WTC11 (cell line): ENCODE measurements at regions not wholly inside any gene's neighbourhood (a gene's known extent, or its start where the extent isn't known, plus 50 kb on each side); places are given as distances from the start of the nearest gene placed in this dataset.

Source experiments
- ATAC-seq: fragments of 200-7000 bp; cut with Tn5 transposase; 2 replicates; pipeline ENCODE4 v1.10.0; 2021; ENCODE audit warnings: mild to moderate bottlenecking, moderate library complexity
- CTCF ChIA-PET: fragments of 300-600 bp; sonication (Branson Sonifier 250); formaldehyde crosslinking; loops from one replicate; lab custom pipeline; 2021; ENCODE audit warnings: antibody characterized with exemption; lab: Charles Lee
- POLR2A ChIA-PET: fragments of 350-600 bp; sonication (Branson Sonifier 250); formaldehyde crosslinking; loops from one replicate; lab custom pipeline; 2021; ENCODE audit warnings: antibody characterized with exemption; lab: Charles Lee
- DNase-seq: peaks from one replicate; pipeline ENCODE4 v3.0.0; 2021; ENCODE audit warnings: low spot score
- H3K27ac Mint-ChIP-seq: 2 replicates; pipeline ENCODE4 v1.8.0; 2021; ENCODE audit warnings: mixed read lengths
- H3K27me3 Mint-ChIP-seq: 2 replicates; pipeline ENCODE4 v1.8.0; 2021; ENCODE audit warnings: low read depth, mild to moderate bottlenecking, moderate library complexity, mixed read lengths
- H3K36me3 Mint-ChIP-seq: 2 replicates; pipeline ENCODE4 v1.8.0; 2021; ENCODE audit warnings: mixed read lengths
- H3K4me1 Mint-ChIP-seq: 2 replicates; pipeline ENCODE4 v1.8.0; 2022; ENCODE audit warnings: mixed read lengths
- H3K4me3 Mint-ChIP-seq: 2 replicates; pipeline ENCODE4 v1.8.0; 2021; ENCODE audit warnings: mild to moderate bottlenecking, moderate library complexity, mixed read lengths
- H3K9me3 Mint-ChIP-seq: 2 replicates; pipeline ENCODE4 v1.8.0; 2021; ENCODE audit warnings: mixed read lengths
- ARID4B ChIP-seq: sonication (generic); formaldehyde crosslinking; IDR thresholded peaks from 2 replicates; pipeline ENCODE4 v1.8.0; 2023; ENCODE audit warnings: missing genetic modification reagents, mild to moderate bottlenecking, borderline replicate concordance
- CREM ChIP-seq: sonication (generic); formaldehyde crosslinking; IDR thresholded peaks from 2 replicates; pipeline ENCODE4 v1.8.1; 2022; ENCODE audit warnings: mild to moderate bottlenecking, missing genetic modification reagents, moderate library complexity
- HMGA2 ChIP-seq: fragments of 250-450 bp; sonication (Bioruptor Pico); IDR thresholded peaks from 2 replicates; pipeline ENCODE4 v1.4.0; 2021; ENCODE audit warnings: mild to moderate bottlenecking, moderate library complexity
- HMGXB4 ChIP-seq: sonication (generic); formaldehyde crosslinking; IDR thresholded peaks from 2 replicates; pipeline ENCODE4 v1.8.1; 2023; ENCODE audit warnings: mild to moderate bottlenecking, moderate library complexity, missing genetic modification reagents
- JUN ChIP-seq: sonication (generic); formaldehyde crosslinking; IDR thresholded peaks from 2 replicates; pipeline ENCODE4 v1.8.0; 2023; ENCODE audit warnings: mild to moderate bottlenecking, missing genetic modification reagents
- MAX ChIP-seq: sonication (generic); formaldehyde crosslinking; IDR thresholded peaks from 2 replicates; pipeline ENCODE4 v1.8.0; 2022; ENCODE audit warnings: mild to moderate bottlenecking, missing genetic modification reagents
- PRDM15 ChIP-seq: sonication (generic); formaldehyde crosslinking; IDR thresholded peaks from 2 replicates; pipeline ENCODE4 v1.8.0; 2022; ENCODE audit warnings: missing genetic modification reagents
- SP1 ChIP-seq: sonication (generic); formaldehyde crosslinking; conservative IDR thresholded peaks from 2 replicates; pipeline ENCODE4 v1.8.1; 2022; ENCODE audit warnings: missing genetic modification reagents
- TCF7 ChIP-seq: sonication (generic); formaldehyde crosslinking; IDR thresholded peaks from 2 replicates; pipeline ENCODE4 v1.8.0; 2022; ENCODE audit warnings: mild to moderate bottlenecking, low read depth, missing genetic modification reagents, moderate library complexity
- ZNF121 ChIP-seq: sonication (generic); formaldehyde crosslinking; IDR thresholded peaks from 2 replicates; pipeline ENCODE4 v1.8.0; 2023; ENCODE audit warnings: missing genetic modification reagents
- ZNF263 ChIP-seq: sonication (generic); formaldehyde crosslinking; IDR thresholded peaks from 2 replicates; pipeline ENCODE4 v1.8.1; 2022; ENCODE audit warnings: low read depth, mild to moderate bottlenecking, moderate library complexity, missing genetic modification reagents
- TF ChIP-seq, protein P1 (sequence below): fragments of 250-450 bp; sonication (Bioruptor Pico); IDR thresholded peaks from 2 replicates; pipeline ENCODE4 v1.9.0; 2021; ENCODE audit warnings: moderate library complexity, mild to moderate bottlenecking, inconsistent platforms, borderline replicate concordance
- TF ChIP-seq, protein P2 (sequence below): sonication (generic); formaldehyde crosslinking; conservative IDR thresholded peaks from 2 replicates; pipeline ENCODE4 v1.8.1; 2023; ENCODE audit warnings: mild to moderate bottlenecking, low read depth, missing genetic modification reagents, moderate library complexity

DNA sequence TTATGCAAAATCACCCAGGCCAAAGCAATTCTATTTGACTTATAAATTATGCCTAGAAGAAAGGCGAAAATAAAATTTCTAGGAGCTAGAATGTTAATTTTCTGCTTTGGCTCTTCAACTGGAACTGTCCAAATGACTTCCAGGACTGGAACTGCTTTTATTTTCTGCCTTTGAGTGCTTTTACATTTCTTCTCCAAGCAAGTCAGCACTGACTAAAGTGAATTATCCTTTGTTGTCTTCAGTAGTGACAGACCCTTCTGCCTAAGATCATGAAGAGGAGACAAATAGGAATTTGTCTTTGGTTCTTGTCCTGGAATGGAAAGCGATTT lies 255.9 kb downstream of the DNAJB9 start (continued):
- TF ChIP-seq, protein P1, sequence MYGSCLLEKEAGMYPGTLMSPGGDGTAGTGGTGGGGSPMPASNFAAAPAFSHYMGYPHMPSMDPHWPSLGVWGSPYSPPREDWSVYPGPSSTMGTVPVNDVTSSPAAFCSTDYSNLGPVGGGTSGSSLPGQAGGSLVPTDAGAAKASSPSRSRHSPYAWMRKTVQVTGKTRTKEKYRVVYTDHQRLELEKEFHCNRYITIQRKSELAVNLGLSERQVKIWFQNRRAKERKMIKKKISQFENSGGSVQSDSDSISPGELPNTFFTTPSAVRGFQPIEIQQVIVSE: no peak
- TF ChIP-seq ZNF263 (CRISPR knock-in tag): no peak
- TF ChIP-seq, protein P2, sequence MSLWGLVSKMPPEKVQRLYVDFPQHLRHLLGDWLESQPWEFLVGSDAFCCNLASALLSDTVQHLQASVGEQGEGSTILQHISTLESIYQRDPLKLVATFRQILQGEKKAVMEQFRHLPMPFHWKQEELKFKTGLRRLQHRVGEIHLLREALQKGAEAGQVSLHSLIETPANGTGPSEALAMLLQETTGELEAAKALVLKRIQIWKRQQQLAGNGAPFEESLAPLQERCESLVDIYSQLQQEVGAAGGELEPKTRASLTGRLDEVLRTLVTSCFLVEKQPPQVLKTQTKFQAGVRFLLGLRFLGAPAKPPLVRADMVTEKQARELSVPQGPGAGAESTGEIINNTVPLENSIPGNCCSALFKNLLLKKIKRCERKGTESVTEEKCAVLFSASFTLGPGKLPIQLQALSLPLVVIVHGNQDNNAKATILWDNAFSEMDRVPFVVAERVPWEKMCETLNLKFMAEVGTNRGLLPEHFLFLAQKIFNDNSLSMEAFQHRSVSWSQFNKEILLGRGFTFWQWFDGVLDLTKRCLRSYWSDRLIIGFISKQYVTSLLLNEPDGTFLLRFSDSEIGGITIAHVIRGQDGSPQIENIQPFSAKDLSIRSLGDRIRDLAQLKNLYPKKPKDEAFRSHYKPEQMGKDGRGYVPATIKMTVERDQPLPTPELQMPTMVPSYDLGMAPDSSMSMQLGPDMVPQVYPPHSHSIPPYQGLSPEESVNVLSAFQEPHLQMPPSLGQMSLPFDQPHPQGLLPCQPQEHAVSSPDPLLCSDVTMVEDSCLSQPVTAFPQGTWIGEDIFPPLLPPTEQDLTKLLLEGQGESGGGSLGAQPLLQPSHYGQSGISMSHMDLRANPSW (CRISPR knock-in tag): no peak

DNA sequence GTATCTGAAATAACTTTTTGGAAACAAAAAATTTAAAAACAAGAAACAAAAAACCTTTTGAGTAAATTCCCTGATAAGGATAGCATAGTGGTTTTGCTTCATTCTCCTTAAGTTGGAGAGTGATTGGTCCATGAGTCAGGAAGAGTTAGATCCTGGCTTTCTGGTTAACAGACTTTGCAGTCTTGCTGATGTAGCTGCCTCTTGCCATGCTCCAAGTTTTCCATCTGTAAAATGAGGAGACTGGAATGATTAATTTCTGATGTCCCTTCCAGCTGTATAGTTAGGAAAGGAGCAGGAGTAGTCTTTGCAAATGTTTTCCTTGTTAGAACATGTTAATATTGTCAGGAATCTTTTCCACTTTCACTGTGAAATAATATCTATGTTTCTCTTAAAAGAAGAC lies 266.6 kb downstream of the DNAJB9 start:
- ChIA-PET CTCF (no interaction called here), POLR2A (interaction anchor here (0.7 kb wide), 1 partner anchor 1257 kb away, joined by 7 read pairs; no protein-coding TSS in a partner anchor)
- Mint-ChIP-seq H3K9me3 (peaks cover 25% of the 10 kb centered on the region), H3K4me3 (no peak overlapping the region), H3K27me3 (no peaks in the 10 kb centered on the region), H3K27ac (no peak overlapping the region), H3K36me3 (no peaks in the 10 kb centered on the region; the same call in 1 of the 2 replicates), H3K4me1 (no peaks in the 10 kb centered on the region)
- DNase-seq: no peak
- TF ChIP-seq PRDM15 (CRISPR knock-in tag) (no peak), ARID4B (CRISPR knock-in tag) (no peak), TCF7 (no peak), ZNF121 (no peak), CREM (CRISPR knock-in tag) (no peak), MAX (CRISPR knock-in tag) (no peak)
- ATAC-seq: no peak

DNA sequence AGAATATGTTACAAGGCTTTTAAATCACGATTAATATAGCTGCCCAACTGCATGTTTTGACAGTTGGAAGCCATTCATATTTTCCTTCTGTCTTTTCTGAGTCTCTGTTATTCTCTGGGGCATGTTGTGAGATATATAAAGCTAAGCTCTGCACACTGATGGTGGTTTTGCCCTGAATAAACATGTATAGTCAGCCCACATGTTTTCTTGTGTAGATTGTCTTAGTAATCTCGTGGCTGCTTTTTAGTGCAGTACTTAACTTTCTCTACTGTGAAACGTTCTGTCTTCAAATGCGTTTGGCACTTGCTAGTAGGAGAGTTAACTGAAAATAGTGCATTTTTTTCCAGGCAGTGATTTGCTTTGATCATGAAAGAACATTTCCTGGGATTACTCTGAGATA lies 268.5 kb downstream of the DNAJB9 start:
- Mint-ChIP-seq H3K27ac (no peak overlapping the region), H3K9me3 (peaks cover 21% of the 10 kb centered on the region), H3K27me3 (no peaks in the 10 kb centered on the region), H3K36me3 (no peaks in the 10 kb centered on the region; the same call in 1 of the 2 replicates), H3K4me3 (no peak overlapping the region), H3K4me1 (no peaks in the 10 kb centered on the region)
- ChIA-PET CTCF (no interaction called here), POLR2A (no interaction called here)
- TF ChIP-seq JUN (no peak), HMGA2 (CRISPR knock-in tag) (no peak), HMGXB4 (CRISPR knock-in tag) (no peak), SP1 (CRISPR knock-in tag) (no peak)
- no peak for DNase-seq
- ATAC-seq: no peak
